H1 (cell line): ENCODE measurements at regions not wholly inside any gene's neighbourhood (a gene's known extent, or its start where the extent isn't known, plus 50 kb on each side); places are given as distances from the start of the nearest gene placed in this dataset.

ENCODE experiments used
- USF2 ChIP-seq: IDR thresholded peaks from 2 replicates; pipeline ENCODE4 v1.6.1; 2011; ENCODE audit warnings: low read length, improper control_type of control experiment
- ZNF274 ChIP-seq: IDR thresholded peaks from 2 replicates; pipeline ENCODE4 v1.7.0; 2012; ENCODE audit warnings: low read length, borderline replicate concordance; ENCODE audit errors: extremely low read depth

- TF ChIP-seq USF2 (no peak), ZNF274 (no peak)
These were observed 181.3 kb upstream of the HAAO start for GRCh38 chr2:42973726-42974125.
